HG03558 (cell line): ENCODE measurements at regions not wholly inside any gene's neighbourhood (a gene's known extent, or its start where the extent isn't known, plus 50 kb on each side); places are given as distances from the start of the nearest gene placed in this dataset.
"Not testable (repeated sequence)": the region's sequence is repeated elsewhere in the genome, so short reads cannot be mapped to it uniquely, and the experiment has no call there.

ENCODE experiments used
- ATAC-seq: cut with Tn5 transposase; IDR thresholded peaks from one replicate; pipeline ENCODE4 v1.9.1; 2021; ENCODE audit warnings: moderate number of reproducible peaks; ENCODE audit not compliant: unreplicated experiment; ENCODE audit errors: extremely low read depth

GRCh38 chr7:55299273-55299967, 65.7 kb upstream of the LANCL2 start:
- ATAC-seq = no peak

GRCh38 chr7:55303220-55303619, 61.9 kb upstream of the LANCL2 start:
- no peak for ATAC-seq

GRCh38 chr7:55304018-55304762, 60.9 kb upstream of the LANCL2 start:
- ATAC-seq = no peak

GRCh38 chr7:55305135-55305534, 60.0 kb upstream of the LANCL2 start:
- no peak for ATAC-seq

- ATAC-seq = no peak
Measured at GRCh38 chr7:55306331-55306730, 58.8 kb upstream of the LANCL2 start.

- ATAC-seq = no peak
Measured at GRCh38 chr7:55307123-55307916, 57.8 kb upstream of the LANCL2 start.

- no peak for ATAC-seq
Measured at GRCh38 chr7:55308186-55308929, 56.8 kb upstream of the LANCL2 start.

- ATAC-seq = peak; percentile 89
Measured at GRCh38 chr7:55309040-55309991, 55.8 kb upstream of the LANCL2 start.

- no peak for ATAC-seq
Measured at GRCh38 chr7:55310287-55311025, 54.7 kb upstream of the LANCL2 start.

GRCh38 chr7:55311892-55312291, 53.2 kb upstream of the LANCL2 start:
- not testable (repeated sequence) for ATAC-seq

GRCh38 chr7:55313671-55314070, 51.5 kb upstream of the LANCL2 start:
- ATAC-seq = not testable (repeated sequence)

- no peak for ATAC-seq
Measured at GRCh38 chr7:55314967-55315366, 50.2 kb upstream of the LANCL2 start.
